HCT116 (cell line): ENCODE measurements at regions not wholly inside any gene's neighbourhood (a gene's known extent, or its start where the extent isn't known, plus 50 kb on each side); places are given as distances from the start of the nearest gene placed in this dataset.

ENCODE experiments used
- ELF1 ChIP-seq: IDR thresholded peaks from 2 replicates; pipeline ENCODE4 v1.6.1; 2012; ENCODE audit warnings: low read depth, borderline replicate concordance
- EZH2 ChIP-seq: fragments of 200-600 bp; sonication (generic); IDR thresholded peaks from 2 replicates; pipeline ENCODE4 v1.6.1; 2017; ENCODE audit warnings: antibody characterized with exemption, mixed run types
- EZH2phosphoT487 ChIP-seq: fragments of 200-600 bp; IDR thresholded peaks from 2 replicates; pipeline ENCODE4 v1.6.1; 2018; ENCODE audit warnings: antibody characterized with exemption, borderline replicate concordance
- FOSL1 ChIP-seq: IDR thresholded peaks from 2 replicates; pipeline ENCODE4 v1.6.1; 2012; ENCODE audit warnings: low read depth
- JUND ChIP-seq: IDR thresholded peaks from 2 replicates; pipeline ENCODE4 v1.6.1; 2012
- MAX ChIP-seq: IDR thresholded peaks from 2 replicates; pipeline ENCODE4 v1.6.1; 2012
- POLR2A ChIP-seq: IDR thresholded peaks from 2 replicates; pipeline ENCODE4 v1.7.0; 2011; ENCODE audit warnings: borderline replicate concordance; ENCODE audit not compliant: insufficient read depth, insufficient read length; ENCODE audit errors: extremely low read depth
- RAD21 ChIP-seq: IDR thresholded peaks from 2 replicates; pipeline ENCODE4 v1.6.1; 2012; ENCODE audit warnings: low read depth, mild to moderate bottlenecking
- REST ChIP-seq: IDR thresholded peaks from 2 replicates; pipeline ENCODE4 v1.6.1; 2012; ENCODE audit warnings: low read depth
- SIN3A ChIP-seq: IDR thresholded peaks from 2 replicates; pipeline ENCODE4 v1.6.1; 2012; ENCODE audit warnings: low read depth
- SP1 ChIP-seq: IDR thresholded peaks from 2 replicates; pipeline ENCODE4 v1.6.1; 2012; ENCODE audit warnings: low read depth
- SRF ChIP-seq: IDR thresholded peaks from 2 replicates; pipeline ENCODE4 v1.6.1; 2012; ENCODE audit warnings: low read depth
- ZBTB33 ChIP-seq: IDR thresholded peaks from 2 replicates; pipeline ENCODE4 v1.6.1; 2011; ENCODE audit warnings: mild to moderate bottlenecking, low read length, moderate library complexity; ENCODE audit not compliant: insufficient replicate concordance; ENCODE audit errors: extremely low read depth
- TF ChIP-seq, protein P1 (sequence below), 3 experiments: fragments of 200-600 bp in 1 of 3; sonication (generic) in 1 of 3; IDR thresholded peaks in 2 of 3; conservative IDR thresholded peaks in 1 of 3; 2 replicates each; pipeline ENCODE4 v1.5.1; 2012 to 2017; ENCODE audit warnings: low read depth in 2 of 3, low read length in 2 of 3, antibody characterized with exemption in 1 of 3, borderline replicate concordance in 1 of 3, control low read depth in 1 of 3, mild to moderate bottlenecking in 1 of 3, mixed read lengths in 1 of 3, mixed run types in 1 of 3, moderate library complexity in 1 of 3; ENCODE audit not compliant: insufficient read depth in 1 of 3

- TF ChIP-seq, protein P1, sequence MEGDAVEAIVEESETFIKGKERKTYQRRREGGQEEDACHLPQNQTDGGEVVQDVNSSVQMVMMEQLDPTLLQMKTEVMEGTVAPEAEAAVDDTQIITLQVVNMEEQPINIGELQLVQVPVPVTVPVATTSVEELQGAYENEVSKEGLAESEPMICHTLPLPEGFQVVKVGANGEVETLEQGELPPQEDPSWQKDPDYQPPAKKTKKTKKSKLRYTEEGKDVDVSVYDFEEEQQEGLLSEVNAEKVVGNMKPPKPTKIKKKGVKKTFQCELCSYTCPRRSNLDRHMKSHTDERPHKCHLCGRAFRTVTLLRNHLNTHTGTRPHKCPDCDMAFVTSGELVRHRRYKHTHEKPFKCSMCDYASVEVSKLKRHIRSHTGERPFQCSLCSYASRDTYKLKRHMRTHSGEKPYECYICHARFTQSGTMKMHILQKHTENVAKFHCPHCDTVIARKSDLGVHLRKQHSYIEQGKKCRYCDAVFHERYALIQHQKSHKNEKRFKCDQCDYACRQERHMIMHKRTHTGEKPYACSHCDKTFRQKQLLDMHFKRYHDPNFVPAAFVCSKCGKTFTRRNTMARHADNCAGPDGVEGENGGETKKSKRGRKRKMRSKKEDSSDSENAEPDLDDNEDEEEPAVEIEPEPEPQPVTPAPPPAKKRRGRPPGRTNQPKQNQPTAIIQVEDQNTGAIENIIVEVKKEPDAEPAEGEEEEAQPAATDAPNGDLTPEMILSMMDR (IDR thresholded peaks at IDR 0.05 in 2 of 3, conservative IDR thresholded peaks at IDR 0.05 in 1 of 3; ENCODE audit: borderline replicate concordance in 1 of 3, insufficient read depth in 1 of 3, low read depth in 2 of 3, low read length in 2 of 3), result no peak
- TF ChIP-seq MAX (no peak), RAD21 (no peak), SIN3A (no peak), EZH2 (no peak), JUND (no peak), POLR2A (no peak), ELF1 (no peak), EZH2phosphoT487 (no peak), ZBTB33 (no peak), FOSL1 (no peak), SRF (no peak), SP1 (no peak), REST (no peak)
Observed at GRCh38 chr14:97293659-97294058, 496.5 kb downstream of the VRK1 start.
